ENCODE measurements at regions not wholly inside any gene's neighbourhood (a gene's known extent, or its start where the extent isn't known, plus 50 kb on each side); places are given as distances from the start of the nearest gene placed in this dataset.

DNA sequence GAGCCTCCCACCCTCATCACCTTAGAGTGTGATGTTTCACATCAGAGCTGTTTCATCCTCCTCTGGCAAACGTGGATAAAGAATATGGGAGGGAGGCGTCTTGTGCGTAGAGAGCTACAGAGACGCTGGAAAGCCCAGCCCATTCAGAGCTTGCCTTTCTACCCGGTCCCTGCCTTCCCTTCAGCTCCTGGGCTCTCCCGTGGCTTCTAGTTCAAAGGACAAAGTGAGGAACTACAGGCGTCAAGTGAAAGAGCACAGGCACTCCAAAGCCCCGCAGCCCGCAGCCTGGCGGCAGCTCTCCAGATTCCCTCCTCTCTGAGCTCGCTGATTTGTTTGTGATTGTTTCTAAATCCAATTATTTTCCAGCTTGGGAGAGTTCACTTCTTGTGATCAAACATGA, 197.1 kb upstream of the IGF1R start:
- intact Hi-C loops (cut with DNase I) = no loop called here
- no peaks in the 10 kb centered on the region for H3K4me1 ChIP-seq
- WGBS (ENCODE audit: insufficient coverage, low coverage, low lambda C conversion rate, missing lambda C conversion rate) = 56% methylated on average over 8 of the region's 11 CpGs
- H3K4me3 ChIP-seq = no peak overlapping the region
- H3K27ac ChIP-seq = no peak overlapping the region
- ATAC-seq (no peak), DNase-seq (no peak)
- H3K9me3 ChIP-seq = no peaks in the 10 kb centered on the region
- no peaks in the 10 kb centered on the region for H3K36me3 ChIP-seq
- TF ChIP-seq, protein P1, sequence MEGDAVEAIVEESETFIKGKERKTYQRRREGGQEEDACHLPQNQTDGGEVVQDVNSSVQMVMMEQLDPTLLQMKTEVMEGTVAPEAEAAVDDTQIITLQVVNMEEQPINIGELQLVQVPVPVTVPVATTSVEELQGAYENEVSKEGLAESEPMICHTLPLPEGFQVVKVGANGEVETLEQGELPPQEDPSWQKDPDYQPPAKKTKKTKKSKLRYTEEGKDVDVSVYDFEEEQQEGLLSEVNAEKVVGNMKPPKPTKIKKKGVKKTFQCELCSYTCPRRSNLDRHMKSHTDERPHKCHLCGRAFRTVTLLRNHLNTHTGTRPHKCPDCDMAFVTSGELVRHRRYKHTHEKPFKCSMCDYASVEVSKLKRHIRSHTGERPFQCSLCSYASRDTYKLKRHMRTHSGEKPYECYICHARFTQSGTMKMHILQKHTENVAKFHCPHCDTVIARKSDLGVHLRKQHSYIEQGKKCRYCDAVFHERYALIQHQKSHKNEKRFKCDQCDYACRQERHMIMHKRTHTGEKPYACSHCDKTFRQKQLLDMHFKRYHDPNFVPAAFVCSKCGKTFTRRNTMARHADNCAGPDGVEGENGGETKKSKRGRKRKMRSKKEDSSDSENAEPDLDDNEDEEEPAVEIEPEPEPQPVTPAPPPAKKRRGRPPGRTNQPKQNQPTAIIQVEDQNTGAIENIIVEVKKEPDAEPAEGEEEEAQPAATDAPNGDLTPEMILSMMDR (IDR thresholded peaks at IDR 0.05) = no peak
- no peak for TF ChIP-seq POLR2A (IDR thresholded peaks at IDR 0.05)
- H3K27me3 ChIP-seq = no peaks in the 10 kb centered on the region

DNA sequence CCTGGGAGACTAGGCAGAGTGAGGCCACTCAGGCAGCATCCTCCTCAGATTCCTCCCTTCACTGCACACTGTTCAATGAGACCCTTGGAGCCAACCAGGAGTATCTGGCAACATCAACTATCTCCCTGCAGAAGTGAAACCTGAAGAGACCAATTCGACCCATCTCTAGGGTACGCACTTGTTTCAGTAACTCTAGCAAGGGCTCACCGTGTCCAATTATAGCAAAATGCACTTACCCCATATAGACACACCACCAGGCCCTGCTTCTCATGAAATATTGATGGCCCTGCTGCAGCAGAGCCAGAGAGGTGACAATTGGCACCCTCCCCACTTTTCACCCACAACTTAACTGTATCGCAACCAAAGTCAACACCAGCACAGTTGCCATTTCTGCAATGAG, 196.1 kb upstream of the IGF1R start:
- intact Hi-C loops (cut with DNase I) = no loop called here
- no peak for ATAC-seq
- Histone ChIP-seq H3K27me3 (no peaks in the 10 kb centered on the region), H3K27ac (no peak overlapping the region), H3K9me3 (no peaks in the 10 kb centered on the region), H3K4me3 (no peak overlapping the region), H3K36me3 (no peaks in the 10 kb centered on the region), H3K4me1 (no peaks in the 10 kb centered on the region)
- WGBS (ENCODE audit: insufficient coverage, low coverage, low lambda C conversion rate, missing lambda C conversion rate) = 91% methylated on average over 1 of the region's 4 CpGs
- no peak for TF ChIP-seq POLR2A (IDR thresholded peaks at IDR 0.05)
- TF ChIP-seq, protein P1 (IDR thresholded peaks at IDR 0.05) = no peak
- DNase-seq = no peak

DNA sequence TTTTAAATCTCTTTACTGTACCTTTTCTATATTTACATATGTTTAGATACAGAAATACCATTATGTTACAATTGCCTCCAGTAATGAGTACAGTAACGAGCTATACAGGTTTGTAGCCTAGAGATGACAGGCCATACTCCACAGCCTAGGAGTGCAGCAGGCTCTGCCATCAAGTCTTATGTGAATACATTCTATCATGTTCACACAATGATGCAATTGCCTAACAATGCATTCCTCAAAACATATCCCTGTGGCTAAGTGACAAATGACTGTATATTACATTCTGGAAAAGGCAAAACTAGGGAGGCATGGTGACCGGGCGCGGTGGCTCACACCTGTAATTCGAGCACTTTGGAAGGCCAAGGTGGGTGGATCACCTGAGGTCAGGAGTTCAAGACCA, 192.4 kb upstream of the IGF1R start:
- intact Hi-C loops (cut with DNase I) = no loop called here
- TF ChIP-seq, protein P1 (IDR thresholded peaks at IDR 0.05) = no peak
- no peak for TF ChIP-seq POLR2A (IDR thresholded peaks at IDR 0.05)
- no peak overlapping the region for H3K4me3 ChIP-seq
- H3K27ac ChIP-seq = no peak overlapping the region
- DNase-seq (no peak), ATAC-seq (no peak)
- 71% methylated on average over 2 of the region's 5 CpGs for WGBS (ENCODE audit: insufficient coverage, low coverage, low lambda C conversion rate, missing lambda C conversion rate)
- no peaks in the 10 kb centered on the region for H3K4me1 ChIP-seq
- H3K27me3 ChIP-seq = no peaks in the 10 kb centered on the region
- H3K36me3 ChIP-seq = no peaks in the 10 kb centered on the region
- H3K9me3 ChIP-seq = no peaks in the 10 kb centered on the region

DNA sequence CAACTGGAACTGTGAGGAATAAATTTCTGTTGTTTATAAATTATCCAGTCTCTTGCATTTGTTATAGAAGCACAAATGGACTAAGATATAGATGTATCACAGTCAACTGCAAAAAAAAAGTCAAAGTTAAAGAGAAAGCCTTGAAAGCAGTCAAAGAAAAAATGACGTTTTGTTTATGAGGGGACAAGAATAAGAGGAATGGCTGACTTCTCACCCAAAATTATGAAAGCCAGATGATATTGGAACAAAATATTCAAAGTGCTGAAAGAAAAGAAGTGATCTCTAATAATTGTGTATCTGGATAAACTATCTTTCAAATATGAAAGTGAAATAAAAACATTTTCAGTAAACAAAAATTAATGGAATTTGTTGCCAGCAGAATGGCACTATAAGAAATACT, 171.8 kb upstream of the IGF1R start:
- Histone ChIP-seq H3K4me3 (no peak overlapping the region), H3K36me3 (no peaks in the 10 kb centered on the region), H3K9me3 (peaks cover 0 to 7% (median 2%) of the 10 kb centered on the region in 4 donors), H3K4me1 (no peaks in the 10 kb centered on the region), H3K27me3 (no peaks in the 10 kb centered on the region), H3K27ac (no peak overlapping the region)
- no peak for DNase-seq
- 67% methylated on average over 1 of the region's 1 CpG for WGBS (ENCODE audit: insufficient coverage, low coverage, low lambda C conversion rate, missing lambda C conversion rate)
- no peak for ATAC-seq
- TF ChIP-seq, protein P1 (IDR thresholded peaks at IDR 0.05) = no peak
- no peak for TF ChIP-seq POLR2A (IDR thresholded peaks at IDR 0.05)
- intact Hi-C loops (cut with DNase I) = no loop called here

DNA sequence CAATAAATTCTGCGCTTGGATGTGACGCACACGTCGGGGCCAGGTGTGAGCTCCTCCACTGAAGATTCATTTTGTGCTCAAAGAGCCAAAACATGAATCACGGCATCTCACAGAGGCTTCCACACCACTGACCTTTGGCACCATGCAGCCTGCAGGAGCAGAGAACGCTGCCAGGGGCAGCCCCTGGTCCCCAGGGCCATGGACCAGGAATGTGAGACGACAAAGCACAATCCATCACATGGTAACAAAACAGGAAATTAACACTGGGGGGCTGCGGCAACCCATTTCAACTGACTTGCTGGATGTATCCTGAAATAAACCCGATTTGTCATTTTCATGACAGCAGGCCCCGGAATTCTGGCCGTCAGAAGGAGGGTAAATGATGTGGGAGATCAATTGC, 167.5 kb upstream of the IGF1R start:
- no peak for TF ChIP-seq POLR2A (IDR thresholded peaks at IDR 0.05)
- TF ChIP-seq, protein P1 (IDR thresholded peaks at IDR 0.05) = no peak
- no peaks in the 10 kb centered on the region for H3K27me3 ChIP-seq
- intact Hi-C loops (cut with DNase I) = no loop called here
- WGBS (ENCODE audit: insufficient coverage, low coverage, low lambda C conversion rate, missing lambda C conversion rate) = 60% methylated on average over 11 of the region's 11 CpGs
- DNase-seq (no peak), ATAC-seq (no peak)
- peaks cover 0 to 10% (median 2%) of the 10 kb centered on the region in 4 donors for H3K9me3 ChIP-seq
- H3K27ac ChIP-seq = no peak overlapping the region
- no peaks in the 10 kb centered on the region for H3K4me1 ChIP-seq
- H3K36me3 ChIP-seq = no peaks in the 10 kb centered on the region
- H3K4me3 ChIP-seq = no peak overlapping the region
